ENCODE measurements at regions not wholly inside any gene's neighbourhood (a gene's known extent, or its start where the extent isn't known, plus 50 kb on each side); places are given as distances from the start of the nearest gene placed in this dataset.

DNA sequence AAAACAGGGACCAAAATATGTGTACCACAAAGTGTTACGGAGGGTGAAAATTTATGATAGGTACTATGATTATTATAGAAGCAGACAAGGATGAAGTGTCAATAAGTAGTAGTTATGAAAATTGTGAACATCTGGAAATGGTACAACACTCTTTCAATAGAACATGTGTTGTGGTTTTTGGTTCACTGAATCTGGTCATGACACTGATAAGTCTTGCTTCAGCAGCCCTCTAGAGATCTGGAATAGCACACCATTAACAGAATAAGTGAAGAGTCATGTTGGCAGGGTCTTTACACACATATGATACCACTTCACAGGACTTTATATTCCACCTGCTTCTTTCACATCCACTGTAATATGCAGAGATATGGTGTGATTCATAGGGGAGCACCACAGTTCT is 985.2 kb upstream of the SEMA6D start:
- TF ChIP-seq, protein P1, sequence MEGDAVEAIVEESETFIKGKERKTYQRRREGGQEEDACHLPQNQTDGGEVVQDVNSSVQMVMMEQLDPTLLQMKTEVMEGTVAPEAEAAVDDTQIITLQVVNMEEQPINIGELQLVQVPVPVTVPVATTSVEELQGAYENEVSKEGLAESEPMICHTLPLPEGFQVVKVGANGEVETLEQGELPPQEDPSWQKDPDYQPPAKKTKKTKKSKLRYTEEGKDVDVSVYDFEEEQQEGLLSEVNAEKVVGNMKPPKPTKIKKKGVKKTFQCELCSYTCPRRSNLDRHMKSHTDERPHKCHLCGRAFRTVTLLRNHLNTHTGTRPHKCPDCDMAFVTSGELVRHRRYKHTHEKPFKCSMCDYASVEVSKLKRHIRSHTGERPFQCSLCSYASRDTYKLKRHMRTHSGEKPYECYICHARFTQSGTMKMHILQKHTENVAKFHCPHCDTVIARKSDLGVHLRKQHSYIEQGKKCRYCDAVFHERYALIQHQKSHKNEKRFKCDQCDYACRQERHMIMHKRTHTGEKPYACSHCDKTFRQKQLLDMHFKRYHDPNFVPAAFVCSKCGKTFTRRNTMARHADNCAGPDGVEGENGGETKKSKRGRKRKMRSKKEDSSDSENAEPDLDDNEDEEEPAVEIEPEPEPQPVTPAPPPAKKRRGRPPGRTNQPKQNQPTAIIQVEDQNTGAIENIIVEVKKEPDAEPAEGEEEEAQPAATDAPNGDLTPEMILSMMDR (IDR thresholded peaks at IDR 0.05): no peak
- TF ChIP-seq, protein P2, sequence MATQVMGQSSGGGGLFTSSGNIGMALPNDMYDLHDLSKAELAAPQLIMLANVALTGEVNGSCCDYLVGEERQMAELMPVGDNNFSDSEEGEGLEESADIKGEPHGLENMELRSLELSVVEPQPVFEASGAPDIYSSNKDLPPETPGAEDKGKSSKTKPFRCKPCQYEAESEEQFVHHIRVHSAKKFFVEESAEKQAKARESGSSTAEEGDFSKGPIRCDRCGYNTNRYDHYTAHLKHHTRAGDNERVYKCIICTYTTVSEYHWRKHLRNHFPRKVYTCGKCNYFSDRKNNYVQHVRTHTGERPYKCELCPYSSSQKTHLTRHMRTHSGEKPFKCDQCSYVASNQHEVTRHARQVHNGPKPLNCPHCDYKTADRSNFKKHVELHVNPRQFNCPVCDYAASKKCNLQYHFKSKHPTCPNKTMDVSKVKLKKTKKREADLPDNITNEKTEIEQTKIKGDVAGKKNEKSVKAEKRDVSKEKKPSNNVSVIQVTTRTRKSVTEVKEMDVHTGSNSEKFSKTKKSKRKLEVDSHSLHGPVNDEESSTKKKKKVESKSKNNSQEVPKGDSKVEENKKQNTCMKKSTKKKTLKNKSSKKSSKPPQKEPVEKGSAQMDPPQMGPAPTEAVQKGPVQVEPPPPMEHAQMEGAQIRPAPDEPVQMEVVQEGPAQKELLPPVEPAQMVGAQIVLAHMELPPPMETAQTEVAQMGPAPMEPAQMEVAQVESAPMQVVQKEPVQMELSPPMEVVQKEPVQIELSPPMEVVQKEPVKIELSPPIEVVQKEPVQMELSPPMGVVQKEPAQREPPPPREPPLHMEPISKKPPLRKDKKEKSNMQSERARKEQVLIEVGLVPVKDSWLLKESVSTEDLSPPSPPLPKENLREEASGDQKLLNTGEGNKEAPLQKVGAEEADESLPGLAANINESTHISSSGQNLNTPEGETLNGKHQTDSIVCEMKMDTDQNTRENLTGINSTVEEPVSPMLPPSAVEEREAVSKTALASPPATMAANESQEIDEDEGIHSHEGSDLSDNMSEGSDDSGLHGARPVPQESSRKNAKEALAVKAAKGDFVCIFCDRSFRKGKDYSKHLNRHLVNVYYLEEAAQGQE (IDR thresholded peaks at IDR 0.05; ENCODE audit: insufficient read depth in 1 of 2, low read depth in 2 of 2, low read length in 1 of 2): no peak
- no peak for TF ChIP-seq POLR2AphosphoS5 (IDR thresholded peaks at IDR 0.05; ENCODE audit: low read depth, low read length)
